GM10248 (cell line): ENCODE measurements at regions not wholly inside any gene's neighbourhood (a gene's known extent, or its start where the extent isn't known, plus 50 kb on each side); places are given as distances from the start of the nearest gene placed in this dataset.

Experiments used
- CTCF ChIA-PET: fragments of 300-600 bp; sonication (Branson Sonifier 250); formaldehyde crosslinking; extraction: SDS; loops from one replicate; lab custom pipeline; 2021; ENCODE audit warnings: antibody characterized with exemption; lab: Yijun Ruan, JAX
- POLR2A ChIA-PET: fragments of 350-650 bp; sonication (Branson Sonifier 250); formaldehyde crosslinking; extraction: SDS; loops from one replicate; lab custom pipeline; 2020; ENCODE audit warnings: antibody characterized with exemption; lab: Yijun Ruan, JAX
- DNase-seq: peaks from one replicate; pipeline ENCODE4 v3.0.0; 2012; ENCODE audit errors: extremely low spot score
- TF ChIP-seq, protein P1 (sequence below): IDR thresholded peaks from 2 replicates; pipeline ENCODE4 v1.5.1; 2012; ENCODE audit warnings: mild to moderate bottlenecking, low read depth; ENCODE audit errors: extremely low read depth, missing control alignments, control extremely low read depth

DNA sequence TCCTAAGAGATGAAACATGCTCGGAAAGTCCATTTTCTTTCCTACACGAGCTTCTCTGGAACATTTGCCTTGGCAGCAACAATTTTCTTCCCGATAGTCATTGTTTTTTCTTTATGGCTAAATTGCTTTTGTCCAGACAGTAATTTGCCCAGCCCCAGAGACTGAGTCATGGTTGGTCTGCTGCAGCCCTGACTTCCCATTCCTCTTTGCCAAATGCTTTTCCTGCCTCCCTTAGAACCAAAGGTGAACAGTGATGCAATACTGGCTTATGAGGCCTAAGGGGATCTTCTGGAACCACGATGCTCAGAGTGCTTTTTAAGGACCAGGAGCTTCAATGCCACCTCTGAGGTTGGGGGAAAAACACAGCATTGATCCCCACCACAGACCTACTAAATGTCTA lies 1599.6 kb upstream of the TMEM132C start:
- DNase-seq: no peak
- ChIA-PET POLR2A (no interaction called here), CTCF (interaction anchor here (1.5 to 1.7 kb wide), 2 partner anchors 13 to 81 kb away, joined by 3 to 4 read pairs; no protein-coding TSS in a partner anchor)
- TF ChIP-seq, protein P1, sequence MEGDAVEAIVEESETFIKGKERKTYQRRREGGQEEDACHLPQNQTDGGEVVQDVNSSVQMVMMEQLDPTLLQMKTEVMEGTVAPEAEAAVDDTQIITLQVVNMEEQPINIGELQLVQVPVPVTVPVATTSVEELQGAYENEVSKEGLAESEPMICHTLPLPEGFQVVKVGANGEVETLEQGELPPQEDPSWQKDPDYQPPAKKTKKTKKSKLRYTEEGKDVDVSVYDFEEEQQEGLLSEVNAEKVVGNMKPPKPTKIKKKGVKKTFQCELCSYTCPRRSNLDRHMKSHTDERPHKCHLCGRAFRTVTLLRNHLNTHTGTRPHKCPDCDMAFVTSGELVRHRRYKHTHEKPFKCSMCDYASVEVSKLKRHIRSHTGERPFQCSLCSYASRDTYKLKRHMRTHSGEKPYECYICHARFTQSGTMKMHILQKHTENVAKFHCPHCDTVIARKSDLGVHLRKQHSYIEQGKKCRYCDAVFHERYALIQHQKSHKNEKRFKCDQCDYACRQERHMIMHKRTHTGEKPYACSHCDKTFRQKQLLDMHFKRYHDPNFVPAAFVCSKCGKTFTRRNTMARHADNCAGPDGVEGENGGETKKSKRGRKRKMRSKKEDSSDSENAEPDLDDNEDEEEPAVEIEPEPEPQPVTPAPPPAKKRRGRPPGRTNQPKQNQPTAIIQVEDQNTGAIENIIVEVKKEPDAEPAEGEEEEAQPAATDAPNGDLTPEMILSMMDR: no peak

DNA sequence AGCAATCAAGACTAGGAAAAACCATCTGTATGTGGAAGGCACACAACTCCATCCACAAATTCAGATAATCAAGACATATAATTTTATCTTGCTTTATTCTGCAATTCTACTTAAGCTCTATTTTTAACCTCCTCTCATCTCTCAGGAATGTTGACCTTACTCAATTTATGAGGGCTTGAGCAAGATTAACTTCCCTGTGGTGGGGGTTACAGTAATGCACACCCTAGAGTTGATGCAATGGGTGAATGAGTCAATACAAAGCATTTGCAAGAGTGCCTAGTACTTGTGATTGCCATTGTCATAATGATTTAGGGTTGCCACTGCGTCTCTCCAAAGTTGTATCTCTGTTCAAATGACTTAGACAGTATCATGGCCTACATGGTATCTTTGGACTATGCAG lies 1598.4 kb upstream of the TMEM132C start:
- ChIA-PET CTCF (interaction anchor here (1.0 to 1.7 kb wide), 2 partner anchors 11 to 16 kb away, joined by 3 to 4 read pairs; no protein-coding TSS in a partner anchor), POLR2A (no interaction called here)
- TF ChIP-seq, protein P1: no peak
- no peak for DNase-seq

DNA sequence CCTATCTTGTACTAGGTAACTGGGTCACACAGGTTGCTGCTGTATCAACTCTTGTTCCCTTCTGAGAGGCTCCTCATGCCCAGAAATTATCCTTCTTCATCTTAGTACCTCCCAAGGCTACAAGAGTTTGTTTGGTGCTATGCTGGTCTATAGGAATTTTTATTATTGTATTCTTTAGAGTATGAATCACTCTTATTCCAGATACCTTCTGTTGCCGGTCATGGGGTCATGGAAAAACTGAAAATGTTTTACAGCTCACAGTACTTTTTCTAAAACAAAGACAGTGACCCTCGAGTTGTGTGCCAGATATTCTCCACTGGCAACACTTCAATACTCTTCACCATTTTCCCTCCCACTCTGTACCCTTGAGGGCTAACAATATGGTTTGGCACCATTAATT lies 1598.0 kb upstream of the TMEM132C start:
- TF ChIP-seq, protein P1: no peak
- DNase-seq: no peak
- POLR2A ChIA-PET: no interaction called here
- CTCF ChIA-PET: interaction anchor here (1.0 to 1.7 kb wide), 2 partner anchors 11 to 16 kb away, joined by 3 to 4 read pairs; no protein-coding TSS in a partner anchor

DNA sequence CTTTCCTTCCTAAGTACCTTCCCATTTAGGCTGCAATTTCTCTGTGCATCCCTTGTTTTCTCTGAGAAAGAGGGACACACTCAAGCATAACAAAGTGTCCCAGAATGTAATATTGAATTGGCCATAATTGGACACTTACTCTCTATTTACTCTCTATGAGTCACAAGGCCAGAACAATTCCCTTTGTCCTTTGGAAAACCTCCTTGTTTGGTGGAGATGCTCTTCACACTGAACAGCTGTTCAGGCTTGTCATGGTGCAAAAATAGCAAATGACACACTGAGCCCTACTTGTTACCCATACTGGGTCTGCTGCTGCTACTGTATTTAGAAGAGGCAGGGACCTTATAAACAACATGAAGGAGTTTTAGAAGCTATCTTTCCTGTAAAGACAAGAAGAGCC lies 1590.5 kb upstream of the TMEM132C start:
- no peak for DNase-seq
- TF ChIP-seq, protein P1: no peak
- CTCF ChIA-PET: no interaction called here
- POLR2A ChIA-PET: no interaction called here

DNA sequence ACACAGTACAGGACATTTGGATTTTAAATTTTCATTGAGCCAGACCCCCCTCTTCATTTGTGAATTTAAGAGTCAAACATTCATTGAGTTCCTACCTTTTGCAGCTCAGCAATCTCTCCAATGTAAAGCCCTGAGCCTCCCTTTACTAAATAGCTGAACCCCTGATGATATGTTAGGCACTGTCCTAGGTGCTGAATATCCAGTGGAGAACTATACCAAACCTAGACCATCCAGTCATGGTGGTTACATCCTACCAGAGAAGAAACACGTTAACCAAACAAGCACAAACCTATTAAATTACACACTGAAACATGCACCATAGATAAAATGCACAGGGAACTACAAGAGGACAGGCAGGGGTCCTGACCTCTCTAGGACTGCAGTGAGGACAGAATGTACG lies 1585.3 kb upstream of the TMEM132C start:
- CTCF ChIA-PET: no interaction called here
- TF ChIP-seq, protein P1: no peak
- DNase-seq: no peak
- POLR2A ChIA-PET: no interaction called here

DNA sequence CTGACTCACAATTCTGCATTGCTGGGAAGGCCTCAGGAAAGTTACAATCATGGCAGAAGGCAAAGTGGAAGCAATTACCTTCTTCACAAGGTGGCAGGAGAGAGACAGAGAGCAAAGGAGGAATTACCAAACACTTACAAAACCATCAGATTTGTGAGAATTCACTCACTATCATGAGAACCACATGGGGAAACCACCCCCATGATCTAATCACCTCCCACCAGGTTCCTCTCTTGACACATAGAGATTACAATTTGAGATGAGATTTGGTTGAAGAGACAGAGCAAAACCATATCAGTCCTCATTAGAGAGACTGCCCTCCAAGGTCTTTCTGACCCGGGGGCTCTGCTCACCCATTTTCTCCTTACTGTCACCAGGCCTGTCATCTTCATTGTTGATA lies 1582.3 kb upstream of the TMEM132C start:
- no peak for DNase-seq
- TF ChIP-seq, protein P1: no peak
- ChIA-PET POLR2A (no interaction called here), CTCF (no interaction called here)
